ENCODE measurements at regions not wholly inside any gene's neighbourhood (a gene's known extent, or its start where the extent isn't known, plus 50 kb on each side); places are given as distances from the start of the nearest gene placed in this dataset.

GRCh38 chr10:124213471-124213870 is 120.1 kb upstream of the CHST15 start:
- ChIA-PET POLR2A (no interaction called here), CTCF (interaction anchor here (0.8 kb wide), 1 partner anchor 219 kb away, joined by 5 read pairs; no protein-coding TSS in a partner anchor)
- no peaks in the 10 kb centered on the region for H3K9me3 Mint-ChIP-seq
- ATAC-seq (no peak), DNase-seq (no peak)
- no peak for TF ChIP-seq CTCF (IDR thresholded peaks at IDR 0.05)
- H3K36me3 Mint-ChIP-seq (ENCODE audit: low read depth): no peaks in the 10 kb centered on the region
- H3K4me3 Mint-ChIP-seq: no peak overlapping the region
- no peaks in the 10 kb centered on the region for H3K4me1 Mint-ChIP-seq (ENCODE audit: low read depth)
- no peak overlapping the region for H3K27ac Mint-ChIP-seq
- peaks cover 3% of the 10 kb centered on the region for H3K27me3 Mint-ChIP-seq
- intact Hi-C loops (cut with micrococcal nuclease): no loop called here

GRCh38 chr10:124212702-124213101 is 119.3 kb upstream of the CHST15 start:
- Mint-ChIP-seq H3K4me1 (ENCODE audit: low read depth) (no peaks in the 10 kb centered on the region), H3K27me3 (peaks cover 3% of the 10 kb centered on the region), H3K27ac (no peak overlapping the region), H3K36me3 (ENCODE audit: low read depth) (no peaks in the 10 kb centered on the region), H3K4me3 (no peak overlapping the region), H3K9me3 (no peaks in the 10 kb centered on the region)
- intact Hi-C loops (cut with micrococcal nuclease): no loop called here
- DNase-seq (no peak), ATAC-seq (no peak)
- CTCF ChIA-PET: interaction anchor here (1.3 kb wide), 1 partner anchor 25 kb away, joined by 3 read pairs; no protein-coding TSS in a partner anchor
- TF ChIP-seq CTCF (IDR thresholded peaks at IDR 0.05): no peak
- POLR2A ChIA-PET: interaction anchor here (0.7 kb wide), 1 partner anchor 13 kb away, joined by 3 read pairs; no protein-coding TSS in a partner anchor

- intact Hi-C loops (cut with micrococcal nuclease): no loop called here
- H3K36me3 Mint-ChIP-seq (ENCODE audit: low read depth): no peaks in the 10 kb centered on the region
- no peak for DNase-seq
Observed at GRCh38 chr10:124211921-124212320, 118.5 kb upstream of the CHST15 start.

GRCh38 chr10:124210263-124210662 is 116.9 kb upstream of the CHST15 start:
- Mint-ChIP-seq H3K27me3 (no peaks in the 10 kb centered on the region), H3K27ac (no peak overlapping the region), H3K4me1 (ENCODE audit: low read depth) (no peaks in the 10 kb centered on the region), H3K9me3 (peaks cover 3% of the 10 kb centered on the region), H3K36me3 (ENCODE audit: low read depth) (no peaks in the 10 kb centered on the region), H3K4me3 (no peak overlapping the region)
- DNase-seq: no peak
- CTCF ChIA-PET: no interaction called here
- POLR2A ChIA-PET: no interaction called here
- ATAC-seq: no peak
- intact Hi-C loops (cut with micrococcal nuclease): no loop called here
- no peak for TF ChIP-seq CTCF (IDR thresholded peaks at IDR 0.05)

More at GRCh38 chr10:124211921-124212320, 118.5 kb upstream of the CHST15 start:
- no peak overlapping the region for H3K27ac Mint-ChIP-seq
- no peaks in the 10 kb centered on the region for H3K4me1 Mint-ChIP-seq (ENCODE audit: low read depth)
- ChIA-PET POLR2A (no interaction called here), CTCF (interaction anchor here (1.3 kb wide), 1 partner anchor 25 kb away, joined by 3 read pairs; no protein-coding TSS in a partner anchor)
- peaks cover 3% of the 10 kb centered on the region for H3K9me3 Mint-ChIP-seq
- no peak for ATAC-seq
- no peak overlapping the region for H3K4me3 Mint-ChIP-seq
- H3K27me3 Mint-ChIP-seq: no peaks in the 10 kb centered on the region
- TF ChIP-seq CTCF (IDR thresholded peaks at IDR 0.05): no peak

- no peaks in the 10 kb centered on the region for H3K27me3 Mint-ChIP-seq
- no peaks in the 10 kb centered on the region for H3K36me3 Mint-ChIP-seq (ENCODE audit: low read depth)
- intact Hi-C loops (cut with micrococcal nuclease): no loop called here
- ATAC-seq (no peak), DNase-seq (no peak)
- ChIA-PET CTCF (interaction anchor here (1.3 kb wide), 1 partner anchor 10 kb away, joined by 4 read pairs; no protein-coding TSS in a partner anchor), POLR2A (no interaction called here)
- no peak overlapping the region for H3K27ac Mint-ChIP-seq
- no peak for TF ChIP-seq CTCF (IDR thresholded peaks at IDR 0.05)
- peaks cover 3% of the 10 kb centered on the region for H3K9me3 Mint-ChIP-seq
- H3K4me3 Mint-ChIP-seq: no peak overlapping the region
- H3K4me1 Mint-ChIP-seq (ENCODE audit: low read depth): no peaks in the 10 kb centered on the region
Observed at GRCh38 chr10:124207391-124207790, 114.0 kb upstream of the CHST15 start.

Data from activated CD8-positive, alpha-beta T cell treated with anti-CD3 and anti-CD28 coated beads for 36 hours (primary cell).